ENCODE measurements at regions not wholly inside any gene's neighbourhood (a gene's known extent, or its start where the extent isn't known, plus 50 kb on each side); places are given as distances from the start of the nearest gene placed in this dataset.

GRCh38 chr10:113985297-113985844, 58.3 kb upstream of the ADRB1 start:
- TF ChIP-seq CTCF (IDR thresholded peaks at IDR 0.05): no peak
- H3K4me1 ChIP-seq: peaks cover 6 to 15% of the 10 kb centered on the region in 2 donors
- no peak overlapping the region for H3K27ac ChIP-seq
- no peak for DNase-seq
- H3K9me3 ChIP-seq: no peaks in the 10 kb centered on the region
- intact Hi-C loops (cut with DNase I): no loop called here
- no peaks in the 10 kb centered on the region for H3K36me3 ChIP-seq
- H3K27me3 ChIP-seq: no peaks in the 10 kb centered on the region
- H3K4me3 ChIP-seq: no peak overlapping the region
- no peak for ATAC-seq

- ATAC-seq: no peak
- no peaks in the 10 kb centered on the region for H3K27me3 ChIP-seq
- DNase-seq: no peak
- H3K4me1 ChIP-seq: peaks cover 6 to 15% of the 10 kb centered on the region in 2 donors
- no peak overlapping the region for H3K27ac ChIP-seq
- no peak overlapping the region for H3K4me3 ChIP-seq
- intact Hi-C loops (cut with DNase I): no loop called here
- no peaks in the 10 kb centered on the region for H3K36me3 ChIP-seq
- no peak for TF ChIP-seq CTCF (IDR thresholded peaks at IDR 0.05)
- H3K9me3 ChIP-seq: no peaks in the 10 kb centered on the region
Measured at GRCh38 chr10:113986316-113986715, 57.4 kb upstream of the ADRB1 start.

- DNase-seq (no peak), ATAC-seq (no peak)
- H3K27me3 ChIP-seq: no peaks in the 10 kb centered on the region
- intact Hi-C loops (cut with DNase I): no loop called here
- no peak overlapping the region for H3K27ac ChIP-seq
- peaks cover 6 to 15% of the 10 kb centered on the region in 2 donors for H3K4me1 ChIP-seq
- no peaks in the 10 kb centered on the region for H3K9me3 ChIP-seq
- H3K36me3 ChIP-seq: no peaks in the 10 kb centered on the region
- no peak for TF ChIP-seq CTCF (IDR thresholded peaks at IDR 0.05)
- H3K4me3 ChIP-seq: no peak overlapping the region
Measured at GRCh38 chr10:113987156-113987555, 56.5 kb upstream of the ADRB1 start.

GRCh38 chr10:113987805-113988204, 55.9 kb upstream of the ADRB1 start:
- H3K27me3 ChIP-seq: no peaks in the 10 kb centered on the region
- DNase-seq: no peak
- H3K27ac ChIP-seq: no peak overlapping the region
- intact Hi-C loops (cut with DNase I): no loop called here
- H3K4me3 ChIP-seq: no peak overlapping the region
- ATAC-seq: no peak
- H3K36me3 ChIP-seq: no peaks in the 10 kb centered on the region
- no peaks in the 10 kb centered on the region for H3K9me3 ChIP-seq
- no peak for TF ChIP-seq CTCF (IDR thresholded peaks at IDR 0.05)
- H3K4me1 ChIP-seq: peaks cover 6 to 10% of the 10 kb centered on the region in 2 donors

GRCh38 chr10:113988535-113988934, 55.1 kb upstream of the ADRB1 start:
- DNase-seq (no peak), ATAC-seq (no peak)
- TF ChIP-seq CTCF (IDR thresholded peaks at IDR 0.05): no peak
- no peaks in the 10 kb centered on the region for H3K9me3 ChIP-seq
- no peaks in the 10 kb centered on the region for H3K36me3 ChIP-seq
- no peaks in the 10 kb centered on the region for H3K27me3 ChIP-seq
- intact Hi-C loops (cut with DNase I): no loop called here
- H3K27ac ChIP-seq: no peak overlapping the region
- H3K4me1 ChIP-seq: peaks cover under 1 to 10% of the 10 kb centered on the region in 2 donors
- no peak overlapping the region for H3K4me3 ChIP-seq

Measured in left lung (tissue), 4 donors.